ENCODE measurements at regions not wholly inside any gene's neighbourhood (a gene's known extent, or its start where the extent isn't known, plus 50 kb on each side); places are given as distances from the start of the nearest gene placed in this dataset.

GRCh38 chr7:121475806-121476205 lies 79.7 kb upstream of the FAM3C start:
- no peak overlapping the region for H3K9ac ChIP-seq (ENCODE audit: low read length)
- no peak overlapping the region for H3K4me3 ChIP-seq (ENCODE audit: low read length)
- no peaks in the 10 kb centered on the region for H3K9me3 ChIP-seq (ENCODE audit: control insufficient read depth, low read length)
- no peaks in the 10 kb centered on the region for H3K36me3 ChIP-seq (ENCODE audit: control insufficient read depth, insufficient read depth, low read length)
- H3K4me1 ChIP-seq (ENCODE audit: control insufficient read depth, insufficient read depth, low read length) = peaks cover 10% of the 10 kb centered on the region
- H3K27me3 ChIP-seq (ENCODE audit: control insufficient read depth, insufficient read depth, low read length) = no peaks in the 10 kb centered on the region

GRCh38 chr7:121474301-121474673 lies 78.2 kb upstream of the FAM3C start:
- Histone ChIP-seq H3K9ac (ENCODE audit: low read length) (no peak overlapping the region), H3K27me3 (ENCODE audit: control insufficient read depth, insufficient read depth, low read length) (no peaks in the 10 kb centered on the region), H3K36me3 (ENCODE audit: control insufficient read depth, insufficient read depth, low read length) (no peaks in the 10 kb centered on the region)

GRCh38 chr7:121473645-121474300 lies 77.7 kb upstream of the FAM3C start:
- Histone ChIP-seq H3K36me3 (ENCODE audit: control insufficient read depth, insufficient read depth, low read length) (no peaks in the 10 kb centered on the region), H3K4me3 (ENCODE audit: low read length) (no peak overlapping the region), H3K9me3 (ENCODE audit: control insufficient read depth, low read length) (no peaks in the 10 kb centered on the region), H3K27me3 (ENCODE audit: control insufficient read depth, insufficient read depth, low read length) (no peaks in the 10 kb centered on the region), H3K9ac (ENCODE audit: low read length) (no peak overlapping the region), H3K4me1 (ENCODE audit: control insufficient read depth, insufficient read depth, low read length) (peaks cover 10% of the 10 kb centered on the region)

More at GRCh38 chr7:121474301-121474673, 78.2 kb upstream of the FAM3C start:
- Histone ChIP-seq H3K4me1 (ENCODE audit: control insufficient read depth, insufficient read depth, low read length) (peaks cover 10% of the 10 kb centered on the region), H3K4me3 (ENCODE audit: low read length) (no peak overlapping the region), H3K9me3 (ENCODE audit: control insufficient read depth, low read length) (no peaks in the 10 kb centered on the region)

GRCh38 chr7:121466455-121466854 lies 70.3 kb upstream of the FAM3C start:
- Histone ChIP-seq H3K36me3 (ENCODE audit: control insufficient read depth, insufficient read depth, low read length) (no peaks in the 10 kb centered on the region), H3K9me3 (ENCODE audit: control insufficient read depth, low read length) (no peaks in the 10 kb centered on the region), H3K4me3 (ENCODE audit: low read length) (no peak overlapping the region), H3K4me1 (ENCODE audit: control insufficient read depth, insufficient read depth, low read length) (no peaks in the 10 kb centered on the region), H3K9ac (ENCODE audit: low read length) (no peak overlapping the region), H3K27me3 (ENCODE audit: control insufficient read depth, insufficient read depth, low read length) (no peaks in the 10 kb centered on the region)

GRCh38 chr7:121459148-121459547 lies 63.0 kb upstream of the FAM3C start:
- H3K4me1 ChIP-seq (ENCODE audit: control insufficient read depth, insufficient read depth, low read length) = no peaks in the 10 kb centered on the region
- H3K9me3 ChIP-seq (ENCODE audit: control insufficient read depth, low read length) = no peaks in the 10 kb centered on the region
- no peak overlapping the region for H3K4me3 ChIP-seq (ENCODE audit: low read length)
- H3K36me3 ChIP-seq (ENCODE audit: control insufficient read depth, insufficient read depth, low read length) = no peaks in the 10 kb centered on the region
- H3K9ac ChIP-seq (ENCODE audit: low read length) = no peak overlapping the region
- no peaks in the 10 kb centered on the region for H3K27me3 ChIP-seq (ENCODE audit: control insufficient read depth, insufficient read depth, low read length)

GRCh38 chr7:121456785-121457359 lies 60.8 kb upstream of the FAM3C start:
- H3K4me3 ChIP-seq (ENCODE audit: low read length) = no peak overlapping the region
- H3K36me3 ChIP-seq (ENCODE audit: control insufficient read depth, insufficient read depth, low read length) = no peaks in the 10 kb centered on the region
- H3K9ac ChIP-seq (ENCODE audit: low read length) = no peak overlapping the region
- no peaks in the 10 kb centered on the region for H3K4me1 ChIP-seq (ENCODE audit: control insufficient read depth, insufficient read depth, low read length)
- no peaks in the 10 kb centered on the region for H3K9me3 ChIP-seq (ENCODE audit: control insufficient read depth, low read length)
- H3K27me3 ChIP-seq (ENCODE audit: control insufficient read depth, insufficient read depth, low read length) = no peaks in the 10 kb centered on the region

DNA sequence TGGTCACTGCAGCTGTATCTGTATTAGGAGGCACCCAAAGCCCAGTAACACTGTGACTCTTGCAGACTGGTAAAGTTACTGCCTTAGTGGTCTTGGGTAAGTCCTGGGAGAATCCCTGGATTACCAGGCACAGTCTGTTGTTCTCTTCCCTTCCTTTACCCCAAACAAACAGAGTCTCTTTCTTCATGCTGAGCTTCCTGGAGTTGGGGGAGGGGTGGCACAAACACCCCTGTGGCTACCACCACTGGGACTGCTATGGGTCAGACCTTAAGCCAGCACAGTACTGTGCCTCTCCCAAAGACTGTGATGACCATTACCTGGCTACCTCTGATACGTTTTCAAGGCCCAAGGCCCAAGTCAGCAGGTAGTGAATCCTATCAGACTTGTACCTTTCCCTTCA lies 59.9 kb upstream of the FAM3C start:
- H3K9me3 ChIP-seq (ENCODE audit: control insufficient read depth, low read length) = no peaks in the 10 kb centered on the region
- no peaks in the 10 kb centered on the region for H3K36me3 ChIP-seq (ENCODE audit: control insufficient read depth, insufficient read depth, low read length)
- H3K4me3 ChIP-seq (ENCODE audit: low read length) = no peak overlapping the region
- no peaks in the 10 kb centered on the region for H3K4me1 ChIP-seq (ENCODE audit: control insufficient read depth, insufficient read depth, low read length)
- H3K9ac ChIP-seq (ENCODE audit: low read length) = no peak overlapping the region
- no peaks in the 10 kb centered on the region for H3K27me3 ChIP-seq (ENCODE audit: control insufficient read depth, insufficient read depth, low read length)

GRCh38 chr7:121452389-121452788 lies 56.3 kb upstream of the FAM3C start:
- Histone ChIP-seq H3K9me3 (ENCODE audit: control insufficient read depth, low read length) (no peaks in the 10 kb centered on the region), H3K36me3 (ENCODE audit: control insufficient read depth, insufficient read depth, low read length) (no peaks in the 10 kb centered on the region), H3K9ac (ENCODE audit: low read length) (no peak overlapping the region), H3K4me1 (ENCODE audit: control insufficient read depth, insufficient read depth, low read length) (no peaks in the 10 kb centered on the region), H3K27me3 (ENCODE audit: control insufficient read depth, insufficient read depth, low read length) (no peaks in the 10 kb centered on the region), H3K4me3 (ENCODE audit: low read length) (no peak overlapping the region)

- Histone ChIP-seq H3K9me3 (ENCODE audit: control insufficient read depth, low read length) (no peaks in the 10 kb centered on the region), H3K9ac (ENCODE audit: low read length) (no peak overlapping the region), H3K36me3 (ENCODE audit: control insufficient read depth, insufficient read depth, low read length) (no peaks in the 10 kb centered on the region), H3K27me3 (ENCODE audit: control insufficient read depth, insufficient read depth, low read length) (no peaks in the 10 kb centered on the region), H3K4me1 (ENCODE audit: control insufficient read depth, insufficient read depth, low read length) (no peaks in the 10 kb centered on the region), H3K4me3 (ENCODE audit: low read length) (no peak overlapping the region)
Observed at GRCh38 chr7:121451367-121452094, 55.4 kb upstream of the FAM3C start.

DNA sequence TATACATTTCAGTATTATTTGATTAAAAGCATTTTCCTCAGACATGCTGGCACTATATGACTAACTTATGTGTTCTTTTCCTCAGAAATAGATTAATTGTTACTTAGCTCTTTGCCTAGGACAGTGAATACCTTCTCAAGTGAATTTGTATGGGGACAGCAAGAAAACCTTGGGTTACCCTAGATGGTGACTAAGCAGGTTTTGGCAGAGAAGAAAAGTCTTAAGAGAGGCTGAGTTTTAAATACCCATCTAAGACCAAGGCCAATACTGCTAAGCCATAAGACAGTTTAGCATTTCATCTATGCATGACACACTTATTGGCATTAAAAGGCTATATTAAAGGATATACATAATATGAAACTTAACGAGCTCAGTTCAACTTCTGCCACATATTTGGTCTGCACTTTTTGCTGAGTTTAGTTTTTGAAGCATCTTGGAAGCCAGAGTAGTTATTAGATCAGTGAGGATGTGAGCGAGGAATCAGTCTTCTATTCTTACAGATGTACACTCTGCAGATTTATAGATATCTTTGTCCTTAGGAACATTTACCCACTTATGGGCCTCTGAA lies 54.6 kb upstream of the FAM3C start:
- no peaks in the 10 kb centered on the region for H3K27me3 ChIP-seq (ENCODE audit: control insufficient read depth, insufficient read depth, low read length)
- no peak overlapping the region for H3K9ac ChIP-seq (ENCODE audit: low read length)
- H3K4me1 ChIP-seq (ENCODE audit: control insufficient read depth, insufficient read depth, low read length) = no peaks in the 10 kb centered on the region
- no peak overlapping the region for H3K4me3 ChIP-seq (ENCODE audit: low read length)
- H3K9me3 ChIP-seq (ENCODE audit: control insufficient read depth, low read length) = no peaks in the 10 kb centered on the region
- no peaks in the 10 kb centered on the region for H3K36me3 ChIP-seq (ENCODE audit: control insufficient read depth, insufficient read depth, low read length)

GRCh38 chr7:121449735-121450240 lies 53.7 kb upstream of the FAM3C start:
- no peaks in the 10 kb centered on the region for H3K36me3 ChIP-seq (ENCODE audit: control insufficient read depth, insufficient read depth, low read length)
- no peaks in the 10 kb centered on the region for H3K4me1 ChIP-seq (ENCODE audit: control insufficient read depth, insufficient read depth, low read length)
- no peaks in the 10 kb centered on the region for H3K9me3 ChIP-seq (ENCODE audit: control insufficient read depth, low read length)
- H3K4me3 ChIP-seq (ENCODE audit: low read length) = no peak overlapping the region
- H3K9ac ChIP-seq (ENCODE audit: low read length) = no peak overlapping the region
- H3K27me3 ChIP-seq (ENCODE audit: control insufficient read depth, insufficient read depth, low read length) = no peaks in the 10 kb centered on the region

DNA sequence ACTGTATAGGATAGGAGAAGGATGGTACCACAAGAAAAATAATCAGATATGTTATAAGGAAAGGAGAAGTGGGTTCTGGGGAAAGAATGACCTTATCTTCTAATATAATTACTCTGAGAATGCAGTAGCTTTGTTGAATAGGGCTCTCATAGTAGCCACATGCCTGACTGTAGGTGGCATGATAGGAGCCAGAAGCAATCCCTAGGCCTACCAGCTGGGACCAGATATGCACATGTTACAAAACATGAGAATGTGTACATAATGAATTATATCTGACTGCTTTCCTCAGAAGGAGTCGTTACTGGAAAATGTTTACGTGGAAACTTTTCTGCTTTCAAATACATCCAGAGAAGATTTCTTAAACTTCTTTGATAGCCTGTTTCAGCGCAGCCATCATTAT lies 53.2 kb upstream of the FAM3C start:
- Histone ChIP-seq H3K9me3 (ENCODE audit: control insufficient read depth, low read length) (no peaks in the 10 kb centered on the region), H3K36me3 (ENCODE audit: control insufficient read depth, insufficient read depth, low read length) (no peaks in the 10 kb centered on the region), H3K4me1 (ENCODE audit: control insufficient read depth, insufficient read depth, low read length) (no peaks in the 10 kb centered on the region), H3K4me3 (ENCODE audit: low read length) (no peak overlapping the region), H3K9ac (ENCODE audit: low read length) (no peak overlapping the region), H3K27me3 (ENCODE audit: control insufficient read depth, insufficient read depth, low read length) (no peaks in the 10 kb centered on the region)
